ENCODE measurements at regions not wholly inside any gene's neighbourhood (a gene's known extent, or its start where the extent isn't known, plus 50 kb on each side); places are given as distances from the start of the nearest gene placed in this dataset.
"Not testable (repeated sequence)": the region's sequence is repeated elsewhere in the genome, so short reads cannot be mapped to it uniquely, and the experiment has no call there.

DNA sequence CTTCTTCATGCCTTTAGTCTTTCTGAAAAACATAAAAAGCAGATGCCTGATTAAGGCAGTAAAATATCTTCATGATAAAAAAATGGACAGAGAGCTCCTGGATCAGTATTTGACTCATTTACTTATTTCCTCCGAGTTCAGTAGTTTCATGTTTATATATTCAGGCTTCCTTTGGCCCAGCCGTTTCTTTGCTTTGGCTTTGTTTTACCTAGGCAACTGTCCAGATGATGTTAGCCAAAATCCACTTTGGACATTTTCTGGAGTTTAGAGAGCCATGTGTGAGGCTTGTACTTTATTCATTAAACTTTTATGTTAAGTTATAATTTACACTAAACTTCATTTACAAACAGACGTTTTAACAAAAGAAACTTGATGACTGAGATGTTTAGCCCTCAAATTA is 307.1 kb upstream of the RSPO3 start:
- DNase-seq (ENCODE audit: low spot score) = no peak

- DNase-seq (ENCODE audit: low spot score) = no peak
These were observed 306.5 kb upstream of the RSPO3 start for GRCh38 chr6:126812010-126812409.

DNA sequence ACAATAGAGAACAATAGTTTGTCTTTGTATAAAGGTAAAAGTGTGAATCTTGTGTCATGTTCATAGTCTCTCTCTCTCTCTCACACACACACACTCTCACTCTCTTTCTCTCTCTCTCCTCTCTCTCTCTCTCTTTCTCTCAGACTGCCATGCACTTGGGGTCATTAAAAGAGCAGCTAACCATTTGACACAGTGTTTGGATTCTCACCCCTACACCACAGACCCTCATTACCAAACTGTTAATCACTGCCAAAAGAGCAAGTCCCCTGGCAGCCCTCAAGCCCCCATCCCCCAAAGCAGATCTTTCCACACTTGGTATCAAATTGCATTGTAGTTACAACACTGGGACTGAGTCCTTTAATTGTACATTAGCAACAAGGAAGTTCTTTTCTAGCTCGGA is 305.8 kb upstream of the RSPO3 start:
- DNase-seq (ENCODE audit: low spot score) = no peak

GRCh38 chr6:126820634-126821033 is 297.8 kb upstream of the RSPO3 start:
- no peak for DNase-seq (ENCODE audit: low spot score)

- no peak for DNase-seq (ENCODE audit: low spot score)
These were observed 296.8 kb upstream of the RSPO3 start for GRCh38 chr6:126821706-126822105.

GRCh38 chr6:126824226-126824625 is 294.2 kb upstream of the RSPO3 start:
- no peak for DNase-seq (ENCODE audit: low spot score)

- DNase-seq (ENCODE audit: low spot score) = no peak
These were observed 293.7 kb upstream of the RSPO3 start for GRCh38 chr6:126824815-126825214.

DNA sequence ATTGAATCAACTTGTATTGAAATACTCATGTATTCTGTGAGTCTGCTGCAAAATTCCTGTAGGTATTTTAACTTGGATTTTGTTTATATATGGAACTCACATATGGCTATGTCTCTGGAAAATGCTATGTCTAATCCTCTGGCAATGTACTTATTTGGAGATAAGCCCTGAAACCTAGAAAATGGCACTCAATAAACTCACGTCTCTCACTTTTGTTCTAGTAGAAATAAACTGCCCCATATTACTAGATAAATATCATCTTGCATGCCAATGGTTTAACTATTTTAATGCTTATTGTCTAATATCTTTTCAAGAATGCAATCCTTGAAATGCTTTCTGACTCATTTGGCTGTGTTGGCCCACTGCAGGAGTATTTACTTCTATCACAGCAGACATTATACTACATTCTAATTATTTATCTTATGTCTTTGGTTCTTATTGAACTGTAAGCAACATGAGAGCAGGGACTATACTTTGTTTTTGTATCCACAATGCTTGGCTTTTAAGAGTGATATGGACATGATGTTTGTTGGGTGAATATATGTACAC is 292.2 kb upstream of the RSPO3 start:
- no peak for DNase-seq (ENCODE audit: low spot score)

DNA sequence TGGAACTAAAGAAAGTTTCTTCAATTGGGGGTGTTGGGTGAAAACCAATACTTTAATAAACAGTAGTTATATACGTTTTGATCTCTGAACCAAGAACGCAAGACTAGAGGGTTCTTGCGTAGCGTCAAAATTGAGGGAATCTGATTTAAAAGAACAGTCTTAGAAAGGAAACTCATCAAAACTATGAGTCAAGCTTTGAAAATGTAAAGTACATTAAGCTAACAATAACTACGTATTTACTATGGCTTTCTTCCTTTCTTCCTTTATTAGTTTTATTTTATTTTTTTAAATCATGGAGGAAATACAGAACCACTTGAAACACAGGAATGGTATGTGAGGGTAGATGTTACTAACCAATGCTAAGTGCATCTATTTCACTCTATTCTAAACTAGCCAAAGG is 287.0 kb upstream of the RSPO3 start:
- no peak for DNase-seq (ENCODE audit: low spot score)

DNA sequence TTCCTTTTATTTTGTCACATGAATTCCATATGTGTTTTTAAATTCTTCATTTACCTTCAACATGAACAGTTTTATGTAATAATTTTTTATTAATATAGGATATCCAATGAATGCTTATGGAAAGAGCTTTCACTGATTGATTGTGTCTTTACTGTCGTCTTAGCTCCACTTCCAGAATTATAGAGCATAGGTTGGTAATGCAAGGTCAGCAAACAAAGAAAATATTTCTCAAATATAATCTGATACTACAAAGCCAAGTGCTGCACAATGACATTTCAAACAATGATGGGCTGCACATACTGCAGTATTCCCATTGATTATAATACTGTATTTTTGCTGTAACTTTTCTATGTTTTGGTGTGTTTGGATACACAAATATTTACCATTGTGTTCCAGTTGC is 275.7 kb upstream of the RSPO3 start:
- no peak for DNase-seq (ENCODE audit: low spot score)

DNA sequence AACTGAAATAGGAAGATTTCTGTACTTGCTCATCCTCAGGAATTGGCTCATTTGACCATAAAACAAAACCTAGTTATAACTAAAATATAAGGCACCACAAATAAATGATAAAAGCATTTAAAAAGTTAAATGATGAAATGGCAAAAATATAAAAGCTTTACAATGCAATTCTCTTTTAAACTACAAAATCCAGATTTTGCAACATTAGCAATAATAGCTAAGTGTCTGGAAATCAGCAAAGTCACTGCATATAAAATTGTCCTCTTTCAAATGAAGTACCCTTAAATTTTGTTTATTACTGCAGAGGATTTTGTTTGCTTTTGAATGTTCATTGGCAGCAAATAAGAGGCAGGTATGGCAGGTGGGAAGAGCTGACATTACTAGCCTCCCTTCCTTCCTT is 270.4 kb upstream of the RSPO3 start:
- DNase-seq (ENCODE audit: low spot score) = no peak

GRCh38 chr6:126867641-126868040 is 250.8 kb upstream of the RSPO3 start:
- DNase-seq (ENCODE audit: low spot score) = no peak

DNA sequence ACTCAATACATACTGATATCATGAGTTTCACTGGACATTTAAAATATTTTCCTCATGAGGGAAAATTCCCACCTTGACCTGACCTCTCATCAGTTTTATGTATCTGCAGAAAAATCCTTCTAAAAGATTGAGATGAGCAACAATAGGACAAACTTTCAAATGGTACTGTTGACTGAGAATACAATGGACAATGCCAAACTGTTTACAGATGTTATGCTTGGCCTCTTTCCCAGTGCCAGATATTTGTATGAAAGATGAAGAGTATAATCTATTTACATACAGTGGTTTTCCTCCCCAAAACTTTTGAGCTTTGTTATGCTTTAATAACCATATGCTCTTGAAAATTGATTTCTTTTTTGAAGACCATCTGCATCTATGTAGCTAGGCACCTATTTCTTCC is 245.1 kb upstream of the RSPO3 start:
- DNase-seq (ENCODE audit: low spot score) = no peak

GRCh38 chr6:126873791-126874190 is 244.7 kb upstream of the RSPO3 start:
- DNase-seq (ENCODE audit: low spot score) = no peak

DNA sequence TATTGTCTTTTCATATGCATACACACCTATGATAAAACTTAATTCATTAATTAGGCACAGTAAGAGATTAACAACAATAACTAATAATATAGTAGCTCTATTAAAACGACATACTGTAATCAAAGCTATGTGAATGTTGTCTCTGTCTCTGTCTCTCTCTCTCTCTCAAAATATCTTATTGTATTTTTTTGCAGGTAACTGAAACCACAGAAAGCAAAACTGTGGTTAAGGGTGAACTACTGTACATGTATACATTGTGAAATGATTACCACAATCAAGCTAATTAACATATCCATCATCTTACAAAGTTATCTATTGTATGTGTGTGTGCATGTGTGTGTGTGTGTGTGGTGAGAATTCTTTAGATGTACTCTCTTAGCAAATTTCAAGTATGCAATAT is 242.0 kb upstream of the RSPO3 start:
- DNase-seq (ENCODE audit: low spot score) = no peak

GRCh38 chr6:126880964-126881363 is 237.5 kb upstream of the RSPO3 start:
- no peak for DNase-seq (ENCODE audit: low spot score)

- no peak for DNase-seq (ENCODE audit: low spot score)
These were observed 232.4 kb upstream of the RSPO3 start for GRCh38 chr6:126886106-126886505.

DNA sequence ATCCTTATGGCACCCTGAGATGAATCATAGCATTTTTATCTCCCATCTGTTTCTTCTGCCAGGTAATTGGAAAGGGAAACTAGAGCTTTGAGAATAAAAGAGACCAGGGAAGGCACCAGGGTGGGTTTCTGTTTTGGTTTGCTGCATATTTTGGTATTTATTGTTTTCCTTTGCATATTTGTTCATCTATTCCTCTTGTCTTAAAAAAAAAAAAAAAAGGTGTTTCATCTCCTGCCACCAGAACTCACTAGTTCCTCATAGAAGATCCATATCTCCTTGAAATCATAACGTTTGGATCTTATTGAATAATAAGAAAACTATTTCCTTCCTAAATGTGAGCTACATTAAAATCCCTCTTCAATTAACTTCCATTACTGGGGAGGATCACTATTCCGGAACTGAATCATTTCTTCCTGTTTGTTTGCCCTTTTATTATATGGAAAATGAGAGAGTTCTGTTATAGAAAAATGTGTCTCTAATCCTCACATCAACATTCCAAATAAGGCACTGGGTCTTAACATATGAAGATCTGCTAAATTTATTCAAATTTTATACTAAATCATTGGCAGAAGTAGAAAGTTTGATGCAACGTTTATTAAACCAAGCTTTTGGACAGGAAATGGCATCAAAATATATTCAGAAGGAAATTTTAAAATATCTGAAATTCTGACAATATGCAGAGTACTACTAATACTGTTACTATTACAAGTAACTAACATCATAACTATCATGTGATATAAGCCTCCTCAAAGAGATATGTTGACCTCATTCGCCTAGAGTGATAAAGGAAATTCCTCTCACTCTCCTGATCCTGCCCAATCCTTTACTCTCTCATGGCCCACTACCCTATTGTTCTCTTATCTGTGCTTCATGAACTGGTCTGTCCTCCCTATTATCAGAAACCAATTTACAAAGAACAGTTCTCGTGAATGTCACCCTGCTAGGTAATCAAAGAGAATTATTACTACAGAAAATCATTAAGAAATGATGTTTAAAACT is 229.4 kb upstream of the RSPO3 start:
- DNase-seq (ENCODE audit: low spot score) = no peak

DNA sequence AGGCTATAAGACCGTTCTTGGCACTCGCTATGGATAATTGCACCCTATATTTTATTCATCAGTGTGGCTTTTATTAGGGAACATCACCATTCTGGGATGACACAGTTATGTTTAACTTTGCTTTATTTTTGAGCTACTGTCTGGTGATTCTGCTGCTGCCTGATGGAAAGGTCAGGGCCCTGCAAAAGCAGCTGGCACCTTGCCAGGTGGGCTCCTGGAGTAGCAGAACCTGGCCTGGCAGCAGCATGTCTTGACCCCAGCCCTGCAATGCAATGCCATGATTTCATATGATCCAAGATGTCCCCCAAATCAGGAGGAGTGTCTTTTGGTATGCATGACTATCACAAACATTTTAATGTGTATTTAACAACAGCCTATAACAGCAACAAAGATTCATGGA is 228.4 kb upstream of the RSPO3 start:
- DNase-seq (ENCODE audit: low spot score) = no peak

DNA sequence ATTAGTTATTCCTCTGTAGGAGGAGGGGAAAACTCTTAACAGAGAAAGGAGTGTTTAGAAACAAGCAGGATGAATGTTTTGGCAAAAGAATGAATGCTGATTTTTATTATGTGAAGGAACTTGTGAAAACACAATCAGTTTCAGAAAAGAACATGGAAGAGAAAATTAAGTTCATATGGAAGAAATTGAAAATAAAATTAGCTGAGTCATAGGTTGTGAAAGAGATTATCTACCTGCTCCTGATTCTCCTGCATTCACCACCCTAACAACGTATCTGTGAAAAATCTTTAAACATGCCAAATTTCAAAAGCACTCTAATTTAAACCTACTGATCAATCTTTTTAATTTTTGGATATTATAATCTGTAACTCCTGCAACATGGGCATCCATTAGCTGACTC is 227.3 kb upstream of the RSPO3 start:
- no peak for DNase-seq (ENCODE audit: low spot score)

DNA sequence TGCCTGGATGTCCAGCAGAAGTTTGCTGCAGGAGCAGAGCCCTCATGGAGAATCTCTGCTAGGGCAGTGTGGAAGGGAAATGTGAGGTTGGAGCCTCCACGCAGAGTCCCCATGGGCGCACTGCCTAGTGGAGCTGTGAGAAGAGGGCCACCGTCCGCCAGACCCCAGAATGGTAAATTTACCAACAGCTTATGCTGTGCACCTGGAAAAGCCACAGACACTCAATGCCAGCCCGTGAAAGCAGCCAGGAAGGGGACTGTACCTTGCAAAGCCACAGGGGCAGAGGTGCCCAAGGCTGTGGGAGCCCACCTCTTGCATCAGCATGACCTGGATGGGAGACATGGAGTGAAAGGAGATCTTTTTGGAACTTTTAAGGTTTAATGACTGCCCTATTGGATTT is 225.6 kb upstream of the RSPO3 start:
- not testable (repeated sequence) for DNase-seq (ENCODE audit: low spot score)

DNA sequence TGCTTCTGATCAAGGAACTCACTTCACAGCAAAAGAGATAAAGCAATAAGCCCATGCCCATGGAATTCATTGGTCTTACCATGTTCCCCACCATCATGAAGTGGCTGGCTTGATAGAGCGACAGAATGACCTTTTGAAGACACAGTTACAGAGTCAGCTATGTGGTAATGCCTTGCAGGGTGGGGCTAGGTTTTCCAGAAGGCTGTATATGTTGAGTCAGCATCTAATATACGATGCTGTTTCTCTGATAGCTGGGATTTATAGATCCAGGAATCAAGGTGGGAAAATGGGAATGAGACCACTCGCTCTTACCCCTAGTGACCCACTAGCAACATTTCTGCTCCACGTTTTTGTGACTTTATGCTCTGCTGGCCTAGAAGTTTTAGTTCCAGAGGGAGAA is 220.7 kb upstream of the RSPO3 start:
- DNase-seq (ENCODE audit: low spot score) = no peak

DNA sequence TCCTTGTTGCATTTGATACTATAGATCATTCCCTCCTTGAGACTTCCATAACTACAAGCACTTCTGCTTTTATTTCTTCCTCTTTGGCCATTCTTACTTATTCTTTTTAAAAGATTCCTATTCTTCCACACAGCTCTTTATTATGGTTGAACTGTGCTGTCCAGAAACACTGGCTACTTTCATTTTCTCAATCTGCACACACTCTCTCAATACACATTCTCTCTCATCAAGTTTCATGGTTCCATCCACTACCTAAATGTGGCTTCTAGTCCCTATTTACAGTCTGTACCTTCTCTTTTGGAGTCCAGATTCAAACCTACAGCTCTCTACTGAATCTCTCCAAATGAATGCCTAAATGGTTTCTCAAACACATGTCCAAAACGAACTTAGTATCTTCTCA is 214.3 kb upstream of the RSPO3 start:
- DNase-seq (ENCODE audit: low spot score) = no peak

GRCh38 chr6:126905917-126906316 is 212.6 kb upstream of the RSPO3 start:
- DNase-seq (ENCODE audit: low spot score) = no peak

All from kidney tubule cell (primary cell).